ENCODE measurements at regions not wholly inside any gene's neighbourhood (a gene's known extent, or its start where the extent isn't known, plus 50 kb on each side); places are given as distances from the start of the nearest gene placed in this dataset.
A peak's percentile ranks its signal among the peaks of the same experiment; 100 is the strongest.
"Not testable (repeated sequence)": the region's sequence is repeated elsewhere in the genome, so short reads cannot be mapped to it uniquely, and the experiment has no call there.

DNA sequence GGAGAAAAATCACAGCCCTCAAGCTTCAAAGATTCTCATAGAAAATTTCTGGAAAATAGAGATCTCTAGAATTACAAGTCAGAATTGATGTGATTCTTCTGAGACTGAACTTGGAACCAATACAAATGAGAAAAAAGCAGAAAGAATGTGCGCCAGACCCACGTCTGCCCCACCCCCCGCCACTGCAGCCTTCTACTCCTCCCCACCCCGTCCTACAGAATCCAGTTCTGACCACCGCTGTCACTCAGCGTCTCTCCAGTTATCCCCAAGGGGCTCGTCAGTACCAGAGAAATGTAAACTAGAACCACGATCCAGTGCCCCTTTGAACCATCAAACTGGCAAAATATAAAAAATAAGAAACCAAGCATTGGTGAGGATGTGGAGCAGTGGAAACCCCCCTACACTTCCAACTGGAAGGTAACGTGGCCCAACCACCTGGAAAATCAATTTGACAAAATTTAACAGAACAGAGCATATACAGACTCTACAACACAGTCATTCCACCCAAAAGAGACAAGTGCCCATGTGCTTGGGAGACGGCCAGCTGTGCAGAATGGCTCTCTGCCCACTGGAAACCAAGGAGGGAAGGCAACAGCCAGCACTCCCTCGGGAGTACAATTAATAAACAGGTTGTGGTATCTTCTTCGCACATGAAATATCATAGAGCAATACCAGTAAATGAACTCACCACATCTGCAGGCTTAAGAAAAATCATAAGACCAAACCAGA lies 397.9 kb downstream of the TNS3 start:
- Mint-ChIP-seq H3K4me3 (no peak overlapping the region), H3K27me3 (peaks cover 9% of the 10 kb centered on the region), H3K27ac (no peak overlapping the region), H3K4me1 (peaks cover 9% of the 10 kb centered on the region), H3K9me3 (no peaks in the 10 kb centered on the region), H3K36me3 (no peaks in the 10 kb centered on the region)
- no peak for ATAC-seq (ENCODE audit: low read depth)
- no peak for DNase-seq (ENCODE audit: low spot score in 2 of 2)

DNA sequence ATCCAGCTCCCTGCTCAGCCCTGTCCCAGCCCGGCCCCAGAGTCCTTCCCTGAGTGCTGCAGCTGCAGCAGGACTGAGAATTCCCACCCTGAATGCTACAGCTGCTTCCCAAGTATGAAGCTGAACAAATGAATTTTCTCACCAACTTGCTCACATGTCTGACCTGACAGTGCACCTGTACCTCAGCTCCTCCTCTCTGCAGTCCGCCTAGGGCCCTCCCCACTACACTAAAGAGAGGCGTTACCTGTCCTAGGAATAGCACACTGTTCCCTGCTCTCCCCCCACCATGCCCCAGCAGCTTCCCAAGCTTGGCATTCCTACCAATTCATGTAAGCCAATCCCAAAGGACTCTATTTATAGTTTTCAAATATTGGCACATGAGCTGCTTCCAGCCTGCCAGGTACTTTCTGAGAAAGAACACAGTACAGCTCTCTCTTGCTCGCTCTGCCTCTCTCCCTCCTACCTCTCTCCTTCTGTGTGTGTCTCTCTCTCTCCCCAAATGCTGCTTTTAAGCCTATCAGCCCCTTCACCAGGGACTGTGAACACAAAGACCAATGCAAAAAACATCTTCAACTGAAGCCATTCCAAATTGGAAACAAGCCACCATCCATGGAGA lies 400.1 kb downstream of the TNS3 start:
- no peaks in the 10 kb centered on the region for H3K9me3 Mint-ChIP-seq
- H3K4me1 Mint-ChIP-seq: peaks cover 7% of the 10 kb centered on the region
- no peaks in the 10 kb centered on the region for H3K36me3 Mint-ChIP-seq
- DNase-seq (ENCODE audit: low spot score in 2 of 2) (no peak), ATAC-seq (ENCODE audit: low read depth) (no peak)
- no peak overlapping the region for H3K4me3 Mint-ChIP-seq
- H3K27me3 Mint-ChIP-seq: peaks cover 15% of the 10 kb centered on the region
- H3K27ac Mint-ChIP-seq: no peak overlapping the region

DNA sequence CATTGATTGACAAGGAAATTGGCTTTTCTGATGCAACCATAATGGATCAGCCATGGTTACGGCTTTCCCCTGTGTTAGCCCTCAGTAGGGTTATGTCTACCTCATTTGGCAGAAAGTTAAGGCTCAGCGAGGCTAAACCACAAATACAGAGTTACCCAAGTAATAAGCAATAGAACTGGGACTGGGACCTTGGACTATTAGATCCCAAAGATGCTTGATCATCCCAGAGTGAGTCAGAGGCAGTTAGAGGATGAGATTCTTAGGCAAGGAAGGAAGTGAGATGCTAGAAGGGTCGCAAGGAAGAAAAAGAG lies 401.4 kb downstream of the TNS3 start:
- Mint-ChIP-seq H3K36me3 (peaks cover 3% of the 10 kb centered on the region), H3K27ac (no peak overlapping the region), H3K4me3 (no peak overlapping the region), H3K4me1 (no peaks in the 10 kb centered on the region), H3K9me3 (peaks cover 4% of the 10 kb centered on the region), H3K27me3 (peaks cover 15% of the 10 kb centered on the region)
- DNase-seq (ENCODE audit: low spot score in 2 of 2): no peak
- no peak for ATAC-seq (ENCODE audit: low read depth)

DNA sequence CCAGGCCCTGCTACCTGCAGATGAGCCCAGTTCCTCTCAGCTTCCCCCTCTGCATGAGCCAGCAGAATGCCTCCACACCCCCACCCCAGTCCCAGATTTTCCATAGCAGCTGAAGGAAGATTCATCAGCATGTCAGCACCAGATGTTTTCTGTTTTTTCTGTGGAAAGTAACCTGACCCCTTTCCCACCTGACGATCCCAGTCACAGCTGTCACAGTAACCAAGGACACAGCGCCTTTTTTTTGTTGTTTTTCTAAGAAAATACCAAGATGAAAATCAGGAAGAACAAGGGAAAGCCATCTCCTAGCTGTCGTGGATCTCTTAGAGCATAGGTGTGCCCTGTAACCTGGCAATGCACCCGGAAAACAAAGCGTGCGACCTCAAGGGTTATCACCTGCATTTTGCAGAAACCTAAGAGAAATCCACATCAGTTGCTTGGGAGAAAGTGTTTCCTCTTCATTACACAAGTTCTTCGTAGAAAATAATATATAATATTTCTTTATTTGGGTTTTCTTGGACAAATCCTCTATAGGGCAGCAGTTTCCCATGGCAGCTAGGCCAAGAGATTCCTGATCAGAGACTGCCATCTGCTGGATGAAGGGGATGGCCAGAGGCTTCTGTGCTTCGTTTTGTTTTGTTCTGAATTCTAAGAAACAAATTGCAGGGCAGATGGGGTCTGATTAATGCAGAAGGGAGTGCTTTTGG lies 401.9 kb downstream of the TNS3 start:
- Mint-ChIP-seq H3K27me3 (peaks cover 15% of the 10 kb centered on the region), H3K4me3 (no peak overlapping the region), H3K27ac (no peak overlapping the region), H3K36me3 (peaks cover 3% of the 10 kb centered on the region), H3K9me3 (peaks cover 4% of the 10 kb centered on the region), H3K4me1 (no peaks in the 10 kb centered on the region)
- no peak for ATAC-seq (ENCODE audit: low read depth)
- DNase-seq (ENCODE audit: low spot score in 2 of 2): peak; percentile 20 to 55

DNA sequence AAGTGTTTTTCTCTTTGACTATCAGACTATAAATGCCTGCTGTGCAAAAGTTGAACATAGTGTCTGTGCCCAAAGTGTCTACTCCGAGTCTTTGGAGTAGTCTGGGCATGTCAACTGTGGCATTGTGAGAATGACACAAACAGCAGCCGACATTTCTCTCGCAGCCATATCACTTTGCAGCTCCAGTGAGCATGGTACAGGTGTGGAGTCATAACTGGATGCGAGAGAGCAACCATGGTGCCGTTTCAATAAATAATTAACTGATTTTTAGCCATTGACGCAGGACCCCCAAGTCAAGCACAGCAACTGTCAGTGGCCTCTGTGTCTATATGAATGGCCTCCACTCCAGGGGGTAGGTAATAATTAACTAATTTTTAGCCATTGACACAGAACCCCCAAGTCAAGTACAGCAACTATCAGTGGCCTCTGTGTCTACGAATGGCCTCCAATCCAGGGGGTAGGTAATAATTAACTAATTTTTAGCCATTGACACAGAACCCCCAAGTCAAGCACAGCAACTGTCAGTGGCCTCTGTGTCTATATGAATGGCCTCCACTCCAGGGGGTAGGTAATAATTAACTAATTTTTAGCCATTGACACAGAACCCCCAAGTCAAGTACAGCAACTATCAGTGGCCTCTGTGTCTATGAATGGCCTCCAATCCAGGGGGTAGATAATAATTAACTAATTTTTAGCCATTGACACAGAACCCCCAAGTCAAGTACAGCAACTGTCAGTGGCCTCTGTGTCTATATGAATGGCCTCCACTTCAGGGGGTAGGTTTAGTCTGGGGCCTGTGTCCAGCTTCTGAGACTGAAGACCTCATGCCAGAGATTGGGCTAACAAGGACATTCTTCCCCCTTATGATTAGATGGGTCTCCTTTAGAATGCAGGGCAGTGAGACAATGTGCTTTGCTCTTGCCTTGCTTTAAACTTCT lies 409.0 kb downstream of the TNS3 start:
- not testable (repeated sequence) for H3K36me3 Mint-ChIP-seq; H3K4me3 Mint-ChIP-seq; H3K27me3 Mint-ChIP-seq; ATAC-seq (ENCODE audit: low read depth); H3K4me1 Mint-ChIP-seq; H3K27ac Mint-ChIP-seq; H3K9me3 Mint-ChIP-seq; DNase-seq (ENCODE audit: low spot score in 2 of 2)

DNA sequence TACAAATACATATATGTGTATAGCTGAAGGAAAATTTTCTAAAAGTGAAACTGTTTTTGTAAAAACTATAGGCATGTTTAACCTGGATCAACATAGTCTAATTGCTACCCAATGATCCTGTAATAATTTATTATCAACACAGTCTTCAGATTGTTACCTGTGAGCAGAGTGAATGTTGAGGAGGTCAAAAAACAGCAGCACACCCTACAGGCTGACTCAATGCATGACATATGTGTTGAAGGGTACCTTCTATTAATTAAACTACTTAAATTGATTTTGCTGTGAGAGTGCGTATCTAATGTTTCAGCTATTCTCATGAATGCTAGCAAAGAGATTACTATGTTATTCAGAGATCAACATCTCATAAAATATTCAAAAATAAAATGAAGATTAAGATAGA lies 411.4 kb downstream of the TNS3 start:
- Mint-ChIP-seq H3K27ac (no peak overlapping the region), H3K36me3 (no peaks in the 10 kb centered on the region), H3K4me3 (no peak overlapping the region), H3K9me3 (no peaks in the 10 kb centered on the region), H3K4me1 (no peaks in the 10 kb centered on the region), H3K27me3 (peaks cover 3% of the 10 kb centered on the region)
- no peak for ATAC-seq (ENCODE audit: low read depth)
- DNase-seq (ENCODE audit: low spot score in 2 of 2): no peak

DNA sequence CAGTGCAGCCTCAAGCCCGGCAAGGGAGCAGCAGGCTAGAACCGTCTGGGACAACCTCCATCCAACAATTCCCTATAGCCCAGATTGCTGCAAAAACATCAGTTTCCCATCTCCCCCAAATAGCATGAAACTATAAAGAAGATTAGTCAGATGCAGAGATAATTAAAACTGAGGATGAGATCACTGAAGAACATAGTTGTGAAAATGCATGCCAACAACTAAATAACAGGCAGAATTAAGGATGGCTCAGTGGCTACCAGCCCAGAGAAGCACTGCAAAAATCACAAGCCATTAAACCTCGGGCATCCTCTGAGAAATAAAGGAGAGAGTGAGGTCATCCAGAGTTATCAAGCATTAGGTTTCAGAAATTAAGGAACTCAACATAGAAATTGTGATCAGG lies 427.1 kb downstream of the TNS3 start:
- Mint-ChIP-seq H3K4me1 (peaks cover 1% of the 10 kb centered on the region), H3K36me3 (no peaks in the 10 kb centered on the region), H3K27me3 (peaks cover 4% of the 10 kb centered on the region), H3K4me3 (no peak overlapping the region), H3K9me3 (peaks cover 1% of the 10 kb centered on the region), H3K27ac (no peak overlapping the region)
- DNase-seq (ENCODE audit: low spot score in 2 of 2) (no peak), ATAC-seq (ENCODE audit: low read depth) (no peak)

DNA sequence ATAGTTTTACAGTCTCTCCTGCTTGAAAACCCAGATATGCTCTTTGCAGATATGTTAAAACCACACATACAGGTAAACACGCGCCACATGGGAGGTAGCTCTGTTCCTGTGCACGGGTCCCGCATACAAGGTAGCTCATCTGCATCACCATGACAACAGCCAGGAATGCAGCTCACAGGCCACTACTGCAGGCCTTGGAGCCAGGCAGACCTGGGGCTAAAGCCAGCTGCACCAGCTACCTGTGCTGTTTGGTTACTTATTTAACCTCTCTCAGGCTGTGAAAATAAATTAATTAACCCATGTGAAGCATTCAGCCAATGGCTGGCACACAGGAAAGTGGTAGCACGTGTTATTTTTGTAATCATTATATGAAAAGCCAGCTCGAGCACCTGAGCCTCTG lies 428.3 kb downstream of the TNS3 start:
- no peak overlapping the region for H3K4me3 Mint-ChIP-seq
- ATAC-seq (ENCODE audit: low read depth) (no peak), DNase-seq (ENCODE audit: low spot score in 2 of 2) (no peak)
- no peaks in the 10 kb centered on the region for H3K36me3 Mint-ChIP-seq
- H3K27ac Mint-ChIP-seq: no peak overlapping the region
- H3K4me1 Mint-ChIP-seq: peaks cover 12% of the 10 kb centered on the region
- H3K27me3 Mint-ChIP-seq: peaks cover 4% of the 10 kb centered on the region
- H3K9me3 Mint-ChIP-seq: peaks cover 1% of the 10 kb centered on the region

DNA sequence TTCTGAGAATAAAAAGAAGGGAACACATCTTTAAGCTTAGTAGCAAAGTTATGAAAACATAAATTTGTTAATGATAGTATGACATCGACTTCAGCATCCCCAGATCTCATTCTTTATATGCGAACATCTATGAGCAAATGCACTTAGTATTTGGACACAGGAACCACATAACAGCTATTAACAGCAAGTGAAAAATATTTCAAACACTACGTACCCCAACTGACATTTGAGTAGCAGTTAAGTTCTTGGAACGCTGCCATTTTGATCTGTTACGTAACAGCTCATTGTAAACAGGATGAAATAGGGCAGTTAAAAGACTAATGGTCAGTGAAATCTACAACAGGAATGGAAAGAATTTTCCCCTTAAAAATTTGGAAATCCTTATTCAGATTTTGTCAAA lies 428.9 kb downstream of the TNS3 start:
- Mint-ChIP-seq H3K4me1 (peaks cover 12% of the 10 kb centered on the region), H3K9me3 (peaks cover 1% of the 10 kb centered on the region), H3K36me3 (no peaks in the 10 kb centered on the region), H3K4me3 (no peak overlapping the region), H3K27ac (no peak overlapping the region), H3K27me3 (peaks cover 2% of the 10 kb centered on the region)
- ATAC-seq (ENCODE audit: low read depth): no peak
- no peak for DNase-seq (ENCODE audit: low spot score in 2 of 2)

DNA sequence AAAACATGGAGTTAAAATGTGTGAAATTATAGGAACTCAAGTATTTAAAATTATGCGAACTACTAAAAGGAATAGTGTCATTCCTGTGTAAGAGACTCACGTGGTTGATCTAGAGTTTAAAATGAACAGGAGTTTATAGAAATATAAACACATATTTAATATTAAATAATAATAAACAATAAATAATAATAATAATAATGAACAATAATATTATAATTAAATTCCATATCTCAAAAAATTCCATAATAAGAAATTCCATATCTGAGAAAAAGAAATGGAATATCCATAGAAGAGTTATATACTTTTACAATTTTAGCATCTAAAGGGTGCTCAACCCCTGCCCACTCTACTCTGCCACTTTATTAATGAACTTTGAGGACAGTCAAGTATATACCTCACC lies 429.6 kb downstream of the TNS3 start:
- ATAC-seq (ENCODE audit: low read depth): no peak
- peaks cover 12% of the 10 kb centered on the region for H3K4me1 Mint-ChIP-seq
- peaks cover 1% of the 10 kb centered on the region for H3K9me3 Mint-ChIP-seq
- H3K27me3 Mint-ChIP-seq: peaks cover 2% of the 10 kb centered on the region
- no peak overlapping the region for H3K27ac Mint-ChIP-seq
- no peaks in the 10 kb centered on the region for H3K36me3 Mint-ChIP-seq
- no peak for DNase-seq (ENCODE audit: low spot score in 2 of 2)
- no peak overlapping the region for H3K4me3 Mint-ChIP-seq

DNA sequence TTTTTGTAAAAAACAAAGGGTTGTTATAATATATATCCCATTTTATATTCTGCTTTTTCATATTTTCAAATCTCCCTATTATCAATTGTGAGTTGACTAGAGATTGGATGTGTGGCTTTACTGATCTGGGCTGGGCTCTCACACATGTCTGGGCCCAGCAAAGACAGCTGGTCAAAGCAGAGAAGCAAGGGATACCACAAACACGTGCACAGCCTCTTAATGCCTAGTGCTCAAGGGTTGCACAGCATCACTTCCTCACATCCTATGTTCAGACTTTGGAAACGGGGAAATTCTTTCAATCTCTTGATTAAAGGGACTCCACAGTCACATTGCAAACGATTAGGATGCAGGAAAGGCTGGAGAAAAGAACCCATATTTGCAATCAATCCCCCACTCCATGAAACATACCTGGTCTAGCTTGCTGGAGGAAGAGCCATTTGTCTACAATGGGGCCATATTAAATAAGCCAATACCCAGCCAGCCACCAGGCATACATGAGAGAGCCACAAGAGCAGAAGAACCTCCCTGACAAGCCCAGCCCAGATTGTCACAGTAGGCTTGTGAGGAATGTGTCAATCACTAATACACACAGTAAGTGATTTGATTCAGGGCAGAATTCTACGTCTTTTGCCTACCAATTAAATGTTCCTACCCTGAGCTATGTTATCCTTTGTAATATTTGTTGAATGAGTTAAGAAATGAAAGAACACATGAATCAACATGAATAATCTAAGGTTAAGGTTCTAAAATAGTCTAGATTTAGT lies 431.2 kb downstream of the TNS3 start:
- no peaks in the 10 kb centered on the region for H3K36me3 Mint-ChIP-seq

DNA sequence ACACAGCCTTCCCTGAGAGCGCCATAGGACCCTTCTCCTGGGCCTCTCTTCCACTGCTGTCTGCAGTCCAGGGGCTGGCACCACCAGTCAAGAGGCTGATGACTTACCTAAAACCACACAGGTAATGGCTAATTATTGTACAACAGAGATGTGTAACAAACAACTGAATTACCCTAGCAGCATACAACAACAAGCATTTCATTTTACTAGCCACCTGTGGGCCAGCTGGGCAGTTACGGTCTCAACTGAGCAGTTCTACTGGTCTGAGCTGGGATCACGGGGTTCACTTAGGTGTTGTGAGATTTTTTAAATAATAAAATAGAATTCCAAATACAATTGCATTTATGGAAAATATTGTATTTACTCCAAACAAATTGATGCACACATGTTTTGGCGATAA lies 431.9 kb downstream of the TNS3 start:
- H3K9me3 Mint-ChIP-seq: peaks cover 1% of the 10 kb centered on the region
- DNase-seq (ENCODE audit: low spot score in 2 of 2) (no peak), ATAC-seq (ENCODE audit: low read depth) (no peak)
- H3K27ac Mint-ChIP-seq: no peak overlapping the region
- H3K27me3 Mint-ChIP-seq: peaks cover 7% of the 10 kb centered on the region
- H3K36me3 Mint-ChIP-seq: no peaks in the 10 kb centered on the region
- peaks cover 12% of the 10 kb centered on the region for H3K4me1 Mint-ChIP-seq
- H3K4me3 Mint-ChIP-seq: peak overlapping the region; percentile 57

More for the DNA sequence above, 431.2 kb downstream of the TNS3 start:
- Mint-ChIP-seq H3K27ac (peak overlapping the region; percentile 52), H3K9me3 (peaks cover 1% of the 10 kb centered on the region), H3K4me1 (peaks cover 12% of the 10 kb centered on the region), H3K27me3 (peaks cover 5% of the 10 kb centered on the region), H3K4me3 (no peak overlapping the region)
- no peak for DNase-seq (ENCODE audit: low spot score in 2 of 2)
- ATAC-seq (ENCODE audit: low read depth): no peak

DNA sequence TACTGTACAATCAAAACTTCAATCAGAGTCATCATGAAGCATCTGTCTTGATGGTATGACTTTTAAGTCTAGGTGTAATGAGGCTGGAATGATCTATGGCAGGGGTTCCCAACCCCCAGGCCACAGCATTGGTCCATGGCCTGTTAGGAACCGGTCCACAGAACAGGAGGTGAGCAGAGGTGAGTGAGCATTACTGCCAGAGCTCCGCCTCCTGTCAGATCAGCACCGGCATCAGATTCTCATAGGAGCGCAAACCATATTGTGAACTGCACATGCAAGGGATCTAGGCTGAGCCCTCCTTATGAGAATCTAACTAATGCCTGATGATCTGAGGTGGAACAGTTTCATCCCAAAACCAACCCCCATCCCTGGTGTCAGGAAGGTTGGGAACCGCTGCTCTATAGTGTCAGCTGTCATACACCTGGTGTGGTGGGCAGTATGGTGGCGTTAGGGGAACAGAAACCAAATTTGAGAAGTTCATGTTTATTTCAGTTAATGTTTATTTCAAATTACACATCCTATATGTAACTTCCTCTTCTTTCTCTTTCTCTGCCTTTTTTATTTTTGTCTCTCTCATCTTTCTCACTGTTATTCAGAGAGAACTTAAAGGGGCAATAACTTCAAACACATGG lies 432.6 kb downstream of the TNS3 start:
- ATAC-seq (ENCODE audit: low read depth): peak; percentile 85
- peaks cover 1% of the 10 kb centered on the region for H3K9me3 Mint-ChIP-seq

More for the DNA sequence above, 432.6 kb downstream of the TNS3 start:
- Mint-ChIP-seq H3K4me1 (peaks cover 12% of the 10 kb centered on the region), H3K36me3 (no peaks in the 10 kb centered on the region), H3K27me3 (peaks cover 9% of the 10 kb centered on the region), H3K4me3 (peak overlapping the region; percentile 57), H3K27ac (no peak overlapping the region)
- DNase-seq (ENCODE audit: low spot score in 2 of 2): peak in 1 of 2 donors; percentile 24

Data from memory B cell (primary cell).